IPS-18a (cell line): ENCODE measurements at regions not wholly inside any gene's neighbourhood (a gene's known extent, or its start where the extent isn't known, plus 50 kb on each side); places are given as distances from the start of the nearest gene placed in this dataset.
"Not testable (repeated sequence)": the region's sequence is repeated elsewhere in the genome, so short reads cannot be mapped to it uniquely, and the experiment has no call there.

Source experiments
- H3K27ac ChIP-seq: one replicate; pipeline ENCODE4 v1.5.1; 2013; ENCODE audit warnings: low read length
- H3K27me3 ChIP-seq: one replicate; pipeline ENCODE4 v1.6.1; 2013; ENCODE audit warnings: mild to moderate bottlenecking, low read length; ENCODE audit not compliant: control insufficient read depth, insufficient read depth
- H3K36me3 ChIP-seq: one replicate; pipeline ENCODE4 v1.6.1; 2013; ENCODE audit warnings: low read depth, low read length; ENCODE audit not compliant: control insufficient read depth
- H3K4me1 ChIP-seq: one replicate; pipeline ENCODE4 v1.6.1; 2013; ENCODE audit warnings: low read depth, low read length; ENCODE audit not compliant: control insufficient read depth
- H3K4me3 ChIP-seq: one replicate; pipeline ENCODE4 v1.5.1; 2013; ENCODE audit warnings: low read length
- H3K9ac ChIP-seq: one replicate; pipeline ENCODE4 v1.6.1; 2013; ENCODE audit warnings: mild to moderate bottlenecking, low read length, moderate library complexity
- H3K9me3 ChIP-seq: one replicate; pipeline ENCODE4 v1.6.1; 2013; ENCODE audit warnings: low read depth, low read length; ENCODE audit not compliant: control insufficient read depth

- H3K27me3 ChIP-seq: no peaks in the 10 kb centered on the region
- H3K9me3 ChIP-seq: peaks cover 4% of the 10 kb centered on the region
- H3K27ac ChIP-seq: no peak overlapping the region
- no peaks in the 10 kb centered on the region for H3K36me3 ChIP-seq
- no peak overlapping the region for H3K9ac ChIP-seq
- H3K4me3 ChIP-seq: no peak overlapping the region
- H3K4me1 ChIP-seq: peaks cover 11% of the 10 kb centered on the region
Measured at GRCh38 chr6:62819640-62820039, 391.6 kb upstream of the FKBP1C start.

GRCh38 chr6:62808565-62809293, 402.5 kb upstream of the FKBP1C start:
- Histone ChIP-seq H3K27me3 (no peaks in the 10 kb centered on the region), H3K9ac (no peak overlapping the region), H3K27ac (no peak overlapping the region), H3K4me1 (peaks cover 9% of the 10 kb centered on the region), H3K9me3 (no peaks in the 10 kb centered on the region), H3K36me3 (no peaks in the 10 kb centered on the region), H3K4me3 (no peak overlapping the region)

- Histone ChIP-seq H3K9me3 (no peaks in the 10 kb centered on the region), H3K4me1 (peaks cover 3% of the 10 kb centered on the region), H3K9ac (no peak overlapping the region), H3K27me3 (no peaks in the 10 kb centered on the region), H3K27ac (no peak overlapping the region), H3K4me3 (no peak overlapping the region), H3K36me3 (no peaks in the 10 kb centered on the region)
Measured at GRCh38 chr6:62805431-62805830, 405.8 kb upstream of the FKBP1C start.

- Histone ChIP-seq H3K36me3 (no peaks in the 10 kb centered on the region), H3K4me3 (no peak overlapping the region), H3K27me3 (no peaks in the 10 kb centered on the region), H3K4me1 (no peaks in the 10 kb centered on the region), H3K27ac (no peak overlapping the region), H3K9me3 (no peaks in the 10 kb centered on the region), H3K9ac (no peak overlapping the region)
Measured at GRCh38 chr6:62803094-62803493, 408.2 kb upstream of the FKBP1C start.

- Histone ChIP-seq H3K9me3 (no peaks in the 10 kb centered on the region), H3K36me3 (no peaks in the 10 kb centered on the region), H3K27me3 (no peaks in the 10 kb centered on the region), H3K4me1 (no peaks in the 10 kb centered on the region), H3K4me3 (no peak overlapping the region), H3K9ac (no peak overlapping the region), H3K27ac (no peak overlapping the region)
Measured at GRCh38 chr6:62797190-62797589, 414.1 kb upstream of the FKBP1C start.

- Histone ChIP-seq H3K9me3 (no peaks in the 10 kb centered on the region), H3K36me3 (no peaks in the 10 kb centered on the region), H3K4me1 (no peaks in the 10 kb centered on the region), H3K27me3 (no peaks in the 10 kb centered on the region), H3K4me3 (no peak overlapping the region), H3K27ac (no peak overlapping the region), H3K9ac (no peak overlapping the region)
Measured at GRCh38 chr6:62775427-62776022, 435.7 kb upstream of the FKBP1C start.

- H3K36me3 ChIP-seq, H3K9ac ChIP-seq, H3K4me1 ChIP-seq, H3K27me3 ChIP-seq, H3K9me3 ChIP-seq, H3K4me3 ChIP-seq, H3K27ac ChIP-seq: not testable (repeated sequence)
Measured at GRCh38 chr6:62766174-62766573, 445.1 kb upstream of the FKBP1C start.

- Histone ChIP-seq H3K9me3 (no peaks in the 10 kb centered on the region), H3K36me3 (no peaks in the 10 kb centered on the region), H3K9ac (no peak overlapping the region), H3K27me3 (no peaks in the 10 kb centered on the region), H3K4me3 (no peak overlapping the region), H3K4me1 (peaks cover 3% of the 10 kb centered on the region), H3K27ac (no peak overlapping the region)
Measured at GRCh38 chr6:62764841-62765240, 446.4 kb upstream of the FKBP1C start.

GRCh38 chr6:62763125-62763912, 447.9 kb upstream of the FKBP1C start:
- Histone ChIP-seq H3K4me3 (no peak overlapping the region), H3K4me1 (peaks cover 3% of the 10 kb centered on the region), H3K36me3 (no peaks in the 10 kb centered on the region), H3K9ac (no peak overlapping the region), H3K27ac (no peak overlapping the region), H3K27me3 (no peaks in the 10 kb centered on the region), H3K9me3 (no peaks in the 10 kb centered on the region)

- Histone ChIP-seq H3K9ac (no peak overlapping the region), H3K9me3 (no peaks in the 10 kb centered on the region), H3K4me3 (no peak overlapping the region), H3K4me1 (no peaks in the 10 kb centered on the region), H3K27me3 (no peaks in the 10 kb centered on the region), H3K36me3 (no peaks in the 10 kb centered on the region), H3K27ac (no peak overlapping the region)
Measured at GRCh38 chr6:62746968-62747367, 460.9 kb upstream of the KHDRBS2 start.

- Histone ChIP-seq H3K9me3 (no peaks in the 10 kb centered on the region), H3K4me3 (no peak overlapping the region), H3K36me3 (no peaks in the 10 kb centered on the region), H3K9ac (no peak overlapping the region), H3K27me3 (no peaks in the 10 kb centered on the region), H3K4me1 (peaks cover 1% of the 10 kb centered on the region), H3K27ac (no peak overlapping the region)
Measured at GRCh38 chr6:62746161-62746560, 460.1 kb upstream of the KHDRBS2 start.
